ENCODE measurements at regions not wholly inside any gene's neighbourhood (a gene's known extent, or its start where the extent isn't known, plus 50 kb on each side); places are given as distances from the start of the nearest gene placed in this dataset.

DNA sequence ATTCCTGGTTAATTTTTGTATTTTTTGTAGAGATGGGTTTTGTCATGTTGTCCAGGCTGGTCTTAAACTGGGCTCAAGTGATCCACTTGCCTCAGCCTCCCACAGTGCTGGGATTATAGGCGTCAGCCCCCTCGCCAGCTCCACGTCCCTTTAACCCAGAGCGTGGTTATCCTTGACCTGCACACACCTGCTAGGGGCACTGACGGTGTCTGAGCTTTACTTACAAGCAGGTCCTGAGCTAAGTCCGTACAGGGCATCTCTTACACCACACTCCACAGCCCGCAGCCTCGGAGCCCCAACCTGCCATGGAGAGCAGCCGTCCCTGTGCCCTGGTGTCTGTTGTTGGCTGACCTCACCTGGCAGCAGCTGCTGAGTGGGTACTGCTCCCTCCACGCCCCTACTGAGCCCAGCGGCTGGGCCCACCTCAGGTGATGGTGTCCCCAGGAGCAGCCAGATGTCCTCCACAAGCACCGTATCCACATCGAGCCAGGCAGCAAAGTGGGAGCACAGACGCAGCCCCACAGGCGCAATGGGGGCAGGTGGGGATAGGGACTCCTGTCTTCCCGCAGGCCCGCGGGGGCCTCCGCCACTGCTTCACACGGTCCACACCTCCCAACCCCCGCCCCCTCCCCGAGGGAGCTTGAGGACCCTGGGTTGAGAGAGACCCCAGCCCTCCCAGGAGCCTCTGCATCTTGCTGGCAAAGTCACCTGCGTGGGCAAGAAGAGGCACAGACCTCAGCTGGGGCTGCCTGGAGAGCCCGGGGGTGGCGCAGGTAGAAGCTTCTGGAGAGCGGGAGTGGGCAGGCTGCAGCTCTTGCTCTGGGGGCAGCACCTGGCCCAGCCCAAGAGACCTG lies 325.4 kb upstream of the SFSWAP start:
- TF ChIP-seq POLR2AphosphoS5 (IDR thresholded peaks at IDR 0.05; ENCODE audit: low read depth, low read length) (no peak), POLR2A (IDR thresholded peaks at IDR 0.05; ENCODE audit: low read depth, low read length) (no peak)

Data from GM12892 (cell line).